OCI-LY1 (cell line): ENCODE measurements at regions not wholly inside any gene's neighbourhood (a gene's known extent, or its start where the extent isn't known, plus 50 kb on each side); places are given as distances from the start of the nearest gene placed in this dataset.

Source experiments
- H2AFZ ChIP-seq: fragments of 200-600 bp; sonication (generic), shearing (Covaris generic); 2 replicates; pipeline ENCODE4 v1.6.0; 2014; ENCODE audit warnings: antibody characterized with exemption, mild to moderate bottlenecking, low read length
- H3F3A ChIP-seq: fragments of 200-600 bp; sonication (generic), shearing (Covaris generic); 2 replicates; pipeline ENCODE4 v1.6.0; 2014; ENCODE audit warnings: mild to moderate bottlenecking, antibody characterized with exemption, low read length, moderate library complexity; ENCODE audit not compliant: insufficient read depth
- H3K27ac ChIP-seq: fragments of 200-600 bp; sonication (generic); 2 replicates; pipeline ENCODE4 v1.5.1; 2014; ENCODE audit warnings: low read length, mixed run types, mild to moderate bottlenecking, low read depth; ENCODE audit not compliant: poor library complexity, severe bottlenecking
- H3K27me3 ChIP-seq: fragments of 200-600 bp; sonication (generic); 2 replicates; pipeline ENCODE4 v1.6.0; 2014; ENCODE audit warnings: antibody characterized with exemption, mild to moderate bottlenecking, low read length, moderate library complexity; ENCODE audit not compliant: insufficient read depth
- H3K36me3 ChIP-seq: fragments of 200-600 bp; sonication (generic); 2 replicates; pipeline ENCODE4 v1.6.1; 2014; ENCODE audit warnings: mild to moderate bottlenecking, antibody characterized with exemption, low read length, moderate library complexity, mixed read lengths; ENCODE audit not compliant: insufficient read depth
- H3K4me1 ChIP-seq: fragments of 200-600 bp; sonication (generic); 2 replicates; pipeline ENCODE4 v1.5.1; 2014; ENCODE audit warnings: mild to moderate bottlenecking, low read length, moderate library complexity; ENCODE audit not compliant: insufficient read depth, severe bottlenecking
- H3K4me2 ChIP-seq: fragments of 200-600 bp; sonication (generic), shearing (Covaris generic); 2 replicates; pipeline ENCODE4 v1.6.1; 2014; ENCODE audit warnings: low read length
- H3K4me3 ChIP-seq: fragments of 200-600 bp; sonication (generic); 2 replicates; pipeline ENCODE4 v1.5.1; 2014; ENCODE audit warnings: low read length, low read depth, mild to moderate bottlenecking, mixed read lengths; ENCODE audit not compliant: poor library complexity, severe bottlenecking
- H3K79me2 ChIP-seq: fragments of 200-600 bp; shearing (Covaris generic); 2 replicates; pipeline ENCODE4 v1.6.1; 2016; ENCODE audit warnings: mixed run types, low read length, mixed read lengths; ENCODE audit not compliant: insufficient read depth
- H3K9ac ChIP-seq: fragments of 200-600 bp; sonication (generic), shearing (Covaris generic); 2 replicates; pipeline ENCODE4 v1.6.1; 2014; ENCODE audit warnings: mild to moderate bottlenecking, low read length, mixed read lengths
- H3K9me2 ChIP-seq: fragments of 200-600 bp; sonication (generic), shearing (Covaris generic); 2 replicates; pipeline ENCODE4 v1.6.1; 2014; ENCODE audit warnings: low read depth, mild to moderate bottlenecking, low read length, mixed read lengths
- H3K9me3 ChIP-seq: fragments of 200-600 bp; shearing (Covaris generic); 2 replicates; pipeline ENCODE4 v1.6.1; 2014; ENCODE audit warnings: low read length, mixed read lengths
- H4K20me1 ChIP-seq: fragments of 200-600 bp; sonication (generic), shearing (Covaris generic); 2 replicates; pipeline ENCODE4 v1.6.0; 2016; ENCODE audit warnings: mild to moderate bottlenecking, low read length; ENCODE audit not compliant: insufficient read depth
- EZH2 ChIP-seq: fragments of 200-600 bp; sonication (generic), shearing (Covaris generic); IDR thresholded peaks from 2 replicates; pipeline ENCODE4 v1.8.0; 2017; ENCODE audit warnings: borderline replicate concordance, mixed run types, mild to moderate bottlenecking, antibody characterized with exemption, low read length, moderate library complexity, mixed read lengths
- TF ChIP-seq, protein P1 (sequence below): fragments of 200-600 bp; sonication (generic), shearing (Covaris generic); IDR thresholded peaks from 2 replicates; pipeline ENCODE4 v1.5.1; 2017; ENCODE audit warnings: mild to moderate bottlenecking, antibody characterized with exemption, low read length, moderate library complexity, mixed read lengths

DNA sequence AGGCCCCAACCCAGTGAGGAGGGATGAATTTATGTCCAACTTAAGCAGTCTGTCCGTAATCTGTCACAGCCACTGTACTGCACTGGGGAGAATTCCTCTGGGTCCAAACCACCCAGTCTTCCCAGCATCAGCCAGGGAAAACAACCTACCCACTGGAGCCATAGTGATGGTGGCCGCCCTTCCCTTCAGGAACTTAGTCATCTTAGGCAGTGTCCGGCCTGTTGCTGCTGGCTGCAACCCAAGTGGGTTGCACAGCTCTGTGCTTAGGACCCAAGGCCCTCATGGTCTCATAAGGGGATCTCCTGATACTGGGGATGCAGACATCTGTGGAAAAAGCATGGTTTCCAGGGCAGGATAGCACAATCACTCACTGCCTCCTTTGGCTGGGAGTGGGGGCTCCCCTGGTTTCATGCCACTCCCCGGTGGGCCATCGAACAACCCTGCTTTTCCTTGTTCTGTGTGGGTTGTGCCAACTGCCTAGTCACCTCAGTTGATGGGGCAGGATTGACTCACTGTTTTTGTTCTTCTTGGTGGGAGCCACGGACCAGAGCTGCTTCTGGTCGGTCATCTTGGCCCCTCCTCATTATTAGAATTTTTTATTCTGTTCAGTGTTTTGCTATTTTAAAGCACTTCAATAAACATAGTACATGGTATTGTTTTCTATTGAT lies 591.9 kb downstream of the DOK5 start:
- H3K4me2 ChIP-seq = no peak overlapping the region
- H3K27me3 ChIP-seq = no peaks in the 10 kb centered on the region
- TF ChIP-seq EZH2 = no peak
- TF ChIP-seq, protein P1, sequence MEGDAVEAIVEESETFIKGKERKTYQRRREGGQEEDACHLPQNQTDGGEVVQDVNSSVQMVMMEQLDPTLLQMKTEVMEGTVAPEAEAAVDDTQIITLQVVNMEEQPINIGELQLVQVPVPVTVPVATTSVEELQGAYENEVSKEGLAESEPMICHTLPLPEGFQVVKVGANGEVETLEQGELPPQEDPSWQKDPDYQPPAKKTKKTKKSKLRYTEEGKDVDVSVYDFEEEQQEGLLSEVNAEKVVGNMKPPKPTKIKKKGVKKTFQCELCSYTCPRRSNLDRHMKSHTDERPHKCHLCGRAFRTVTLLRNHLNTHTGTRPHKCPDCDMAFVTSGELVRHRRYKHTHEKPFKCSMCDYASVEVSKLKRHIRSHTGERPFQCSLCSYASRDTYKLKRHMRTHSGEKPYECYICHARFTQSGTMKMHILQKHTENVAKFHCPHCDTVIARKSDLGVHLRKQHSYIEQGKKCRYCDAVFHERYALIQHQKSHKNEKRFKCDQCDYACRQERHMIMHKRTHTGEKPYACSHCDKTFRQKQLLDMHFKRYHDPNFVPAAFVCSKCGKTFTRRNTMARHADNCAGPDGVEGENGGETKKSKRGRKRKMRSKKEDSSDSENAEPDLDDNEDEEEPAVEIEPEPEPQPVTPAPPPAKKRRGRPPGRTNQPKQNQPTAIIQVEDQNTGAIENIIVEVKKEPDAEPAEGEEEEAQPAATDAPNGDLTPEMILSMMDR = no peak
- H3K4me1 ChIP-seq = no peaks in the 10 kb centered on the region
- H3K9me3 ChIP-seq = no peaks in the 10 kb centered on the region
- no peaks in the 10 kb centered on the region for H4K20me1 ChIP-seq
- H3K4me3 ChIP-seq = no peak overlapping the region
- H2AFZ ChIP-seq = no peak overlapping the region
- H3F3A ChIP-seq = no peaks in the 10 kb centered on the region
- H3K27ac ChIP-seq = no peak overlapping the region
- no peak overlapping the region for H3K9ac ChIP-seq
- no peaks in the 10 kb centered on the region for H3K9me2 ChIP-seq
- no peaks in the 10 kb centered on the region for H3K79me2 ChIP-seq
- no peaks in the 10 kb centered on the region for H3K36me3 ChIP-seq

DNA sequence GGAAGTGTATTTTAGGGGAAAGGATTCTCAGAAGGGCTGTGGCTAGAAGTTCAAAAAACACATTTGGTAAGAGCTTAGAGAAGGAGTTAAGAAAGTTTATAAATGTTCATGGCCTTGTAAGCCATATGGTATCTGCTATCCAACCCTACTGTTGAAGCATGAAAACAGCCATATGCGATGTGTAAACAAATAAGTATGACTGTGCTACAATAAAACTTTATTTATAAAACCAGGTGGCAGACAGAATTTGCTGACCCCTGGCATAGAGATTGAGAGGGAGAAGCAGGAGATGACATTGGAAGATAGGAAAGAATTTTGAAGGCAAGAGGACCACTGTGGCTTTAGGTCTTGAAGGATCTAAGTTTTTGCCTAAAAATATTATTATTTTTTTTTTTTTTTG lies 583.5 kb downstream of the DOK5 start:
- H3K79me2 ChIP-seq = no peaks in the 10 kb centered on the region
- H3K9ac ChIP-seq = no peak overlapping the region
- H3K4me3 ChIP-seq = no peak overlapping the region
- no peak overlapping the region for H2AFZ ChIP-seq
- no peaks in the 10 kb centered on the region for H3K36me3 ChIP-seq
- H3K4me1 ChIP-seq = no peaks in the 10 kb centered on the region
- TF ChIP-seq, protein P1 = no peak
- TF ChIP-seq EZH2 = no peak
- H3K27me3 ChIP-seq = no peaks in the 10 kb centered on the region
- H4K20me1 ChIP-seq = no peaks in the 10 kb centered on the region
- no peak overlapping the region for H3K27ac ChIP-seq
- no peak overlapping the region for H3K4me2 ChIP-seq
- H3F3A ChIP-seq = no peaks in the 10 kb centered on the region
- no peaks in the 10 kb centered on the region for H3K9me2 ChIP-seq
- H3K9me3 ChIP-seq = no peaks in the 10 kb centered on the region

DNA sequence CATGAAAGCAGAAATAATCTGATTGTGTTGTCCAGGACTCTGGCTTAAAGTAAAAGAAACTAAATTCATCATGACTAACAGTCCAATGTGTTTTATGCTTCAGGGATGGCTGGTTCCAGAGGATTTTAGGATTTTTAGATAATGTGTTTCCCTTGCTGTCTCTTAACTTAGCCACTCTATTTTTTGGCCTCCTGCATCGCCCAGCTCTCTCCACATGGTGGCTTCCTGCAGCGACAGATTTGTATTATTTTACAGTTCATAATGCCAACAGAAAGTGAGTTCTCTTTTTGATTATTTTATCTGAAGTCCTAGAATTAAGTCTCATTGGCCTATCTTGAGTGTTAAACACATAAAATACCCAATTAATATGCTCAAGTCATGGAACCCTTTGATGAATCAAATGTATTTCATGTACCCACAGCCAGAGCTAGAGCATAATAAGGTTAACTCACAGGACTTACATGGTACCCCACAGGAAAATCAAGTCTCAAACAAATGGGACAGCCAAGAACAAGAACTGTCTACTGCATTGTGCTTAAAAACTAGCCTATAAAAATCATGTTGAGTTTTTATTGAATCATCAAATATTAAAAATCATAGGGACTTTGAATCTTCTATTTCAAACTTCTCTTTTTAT lies 582.5 kb downstream of the DOK5 start:
- Histone ChIP-seq H3K4me2 (no peak overlapping the region), H3K27ac (no peak overlapping the region), H4K20me1 (no peaks in the 10 kb centered on the region), H3K9ac (no peak overlapping the region), H3K4me1 (no peaks in the 10 kb centered on the region), H3K9me3 (no peaks in the 10 kb centered on the region), H2AFZ (no peak overlapping the region), H3K36me3 (no peaks in the 10 kb centered on the region), H3K4me3 (no peak overlapping the region), H3K27me3 (no peaks in the 10 kb centered on the region), H3K9me2 (no peaks in the 10 kb centered on the region), H3F3A (no peaks in the 10 kb centered on the region), H3K79me2 (no peaks in the 10 kb centered on the region)
- no peak for TF ChIP-seq EZH2
- TF ChIP-seq, protein P1 = peak; percentile 52
